ENCODE measurements at regions not wholly inside any gene's neighbourhood (a gene's known extent, or its start where the extent isn't known, plus 50 kb on each side); places are given as distances from the start of the nearest gene placed in this dataset.

- Histone ChIP-seq H3K4me3 (ENCODE audit: low read length) (no peak overlapping the region), H3K27me3 (ENCODE audit: control insufficient read depth in 1 of 2, insufficient read depth in 2 of 2, low read length in 2 of 2) (no peaks in the 10 kb centered on the region), H3K9me3 (ENCODE audit: control insufficient read depth in 1 of 2, insufficient read depth in 1 of 2, low read length in 2 of 2) (no peaks in the 10 kb centered on the region), H3K27ac (ENCODE audit: low read depth in 1 of 2, low read length in 2 of 2) (no peak overlapping the region), H3K4me1 (ENCODE audit: insufficient read depth, low read length) (no peaks in the 10 kb centered on the region), H3K36me3 (ENCODE audit: insufficient read depth, low read length) (no peaks in the 10 kb centered on the region)
- Mint-ChIP-seq H3K4me1 (ENCODE audit: low read depth) (no peaks in the 10 kb centered on the region), H3K36me3 (ENCODE audit: low read depth) (no peaks in the 10 kb centered on the region), H3K4me3 (no peak overlapping the region), H3K9me3 (no peaks in the 10 kb centered on the region), H3K27me3 (no peaks in the 10 kb centered on the region), H3K27ac (no peak overlapping the region)
- intact Hi-C loops (cut with DNase I, micrococcal nuclease), result no loop called here
- ATAC-seq (ENCODE audit: poor library complexity) (no peak), DNase-seq (no peak)
- ChIA-PET POLR2A (no interaction called here), CTCF (no interaction called here)
- no peak for TF ChIP-seq CTCF (IDR thresholded peaks at IDR 0.05)
Measured at GRCh38 chr1:245094092-245094491, 60.7 kb upstream of the KIF26B start.

GRCh38 chr1:245092638-245092976, 62.2 kb upstream of the KIF26B start:
- ChIA-PET POLR2A (no interaction called here), CTCF (no interaction called here)
- H3K4me3 Mint-ChIP-seq, result no peak overlapping the region
- Histone ChIP-seq H3K27me3 (ENCODE audit: control insufficient read depth in 1 of 2, insufficient read depth in 2 of 2, low read length in 2 of 2) (no peaks in the 10 kb centered on the region), H3K27ac (ENCODE audit: low read depth in 1 of 2, low read length in 2 of 2) (no peak overlapping the region), H3K9me3 (ENCODE audit: control insufficient read depth in 1 of 2, insufficient read depth in 1 of 2, low read length in 2 of 2) (no peaks in the 10 kb centered on the region), H3K4me3 (ENCODE audit: low read length) (no peak overlapping the region), H3K4me1 (ENCODE audit: insufficient read depth, low read length) (no peaks in the 10 kb centered on the region), H3K36me3 (ENCODE audit: insufficient read depth, low read length) (no peaks in the 10 kb centered on the region)
- H3K36me3 Mint-ChIP-seq (ENCODE audit: low read depth), result no peaks in the 10 kb centered on the region
- no peak for TF ChIP-seq CTCF (IDR thresholded peaks at IDR 0.05)
- no peak for DNase-seq
- ATAC-seq (ENCODE audit: poor library complexity), result no peak
- H3K27ac Mint-ChIP-seq, result no peak overlapping the region
- H3K27me3 Mint-ChIP-seq, result no peaks in the 10 kb centered on the region
- H3K4me1 Mint-ChIP-seq (ENCODE audit: low read depth), result no peaks in the 10 kb centered on the region
- no peaks in the 10 kb centered on the region for H3K9me3 Mint-ChIP-seq
- intact Hi-C loops (cut with DNase I, micrococcal nuclease), result no loop called here

- no peak for ATAC-seq (ENCODE audit: poor library complexity)
- no peaks in the 10 kb centered on the region for H3K36me3 Mint-ChIP-seq (ENCODE audit: low read depth)
- no peak overlapping the region for H3K27ac Mint-ChIP-seq
- Histone ChIP-seq H3K4me3 (ENCODE audit: low read length) (no peak overlapping the region), H3K36me3 (ENCODE audit: insufficient read depth, low read length) (no peaks in the 10 kb centered on the region), H3K9me3 (ENCODE audit: control insufficient read depth in 1 of 2, insufficient read depth in 1 of 2, low read length in 2 of 2) (no peaks in the 10 kb centered on the region), H3K4me1 (ENCODE audit: insufficient read depth, low read length) (no peaks in the 10 kb centered on the region), H3K27ac (ENCODE audit: low read depth in 1 of 2, low read length in 2 of 2) (no peak overlapping the region), H3K27me3 (ENCODE audit: control insufficient read depth in 1 of 2, insufficient read depth in 2 of 2, low read length in 2 of 2) (no peaks in the 10 kb centered on the region)
- ChIA-PET POLR2A (no interaction called here), CTCF (no interaction called here)
- H3K27me3 Mint-ChIP-seq, result no peaks in the 10 kb centered on the region
- TF ChIP-seq CTCF (IDR thresholded peaks at IDR 0.05), result no peak
- H3K4me3 Mint-ChIP-seq, result no peak overlapping the region
- intact Hi-C loops (cut with DNase I, micrococcal nuclease), result no loop called here
- H3K4me1 Mint-ChIP-seq (ENCODE audit: low read depth), result no peaks in the 10 kb centered on the region
- no peak for DNase-seq
- H3K9me3 Mint-ChIP-seq, result no peaks in the 10 kb centered on the region
Measured at GRCh38 chr1:245091818-245092637, 62.8 kb upstream of the KIF26B start.
